Kidney (tissue), 13 donors: ENCODE measurements at regions not wholly inside any gene's neighbourhood (a gene's known extent, or its start where the extent isn't known, plus 50 kb on each side); places are given as distances from the start of the nearest gene placed in this dataset.

ENCODE experiments used
- DNase-seq, 5 donors: peaks; one replicate each; pipeline ENCODE4 v3.0.0-alpha.2; 2013 to 2020
- FAIRE-seq: peaks from 2 replicates; lab custom pipeline; 2012; peaks lifted over from hg19 to GRCh38; lab: Jason Lieb, UNC
- H3K27ac ChIP-seq, 2 donors: one replicate each; pipeline ENCODE4 v1.7.0; 2013; ENCODE audit warnings: low read depth in 2 of 2, low read length in 2 of 2, inconsistent platforms in 1 of 2
- H3K27me3 ChIP-seq: one replicate; pipeline ENCODE4 v1.7.1; 2013; ENCODE audit warnings: low read length, inconsistent platforms; ENCODE audit not compliant: control insufficient read depth, insufficient read depth
- H3K36me3 ChIP-seq, 3 donors: one replicate each; pipeline versions ENCODE4 v1.7.0 to v1.7.1; 2013; ENCODE audit warnings: low read length in 3 of 3, control low read depth in 1 of 3, inconsistent platforms in 1 of 3; ENCODE audit not compliant: insufficient read depth in 3 of 3, control insufficient read depth in 2 of 3
- H3K4me1 ChIP-seq, 3 donors: one replicate each; pipeline versions ENCODE4 v1.7.0 to v1.7.1; 2013; ENCODE audit warnings: low read length in 3 of 3, inconsistent platforms in 1 of 3, low read depth in 1 of 3; ENCODE audit not compliant: control insufficient read depth in 2 of 3, insufficient read depth in 2 of 3
- H3K4me3 ChIP-seq, 3 donors: one replicate each; pipeline versions ENCODE4 v1.7.0 to v1.8.1; 2013; ENCODE audit warnings: low read length in 3 of 3, control low read depth in 1 of 3, inconsistent platforms in 1 of 3
- H3K9ac ChIP-seq, 3 donors: one replicate each; pipeline versions ENCODE4 v1.7.0 to v1.7.1; 2013; ENCODE audit warnings: low read length in 3 of 3, control low read depth in 1 of 3, inconsistent platforms in 1 of 3
- H3K9me3 ChIP-seq, 3 donors: one replicate each; pipeline versions ENCODE4 v1.7.0 to v1.7.1; 2013; ENCODE audit warnings: low read length in 3 of 3, control low read depth in 1 of 3, inconsistent platforms in 1 of 3; ENCODE audit not compliant: control insufficient read depth in 2 of 3, insufficient read depth in 1 of 3
- intact Hi-C: fragments of 100-400 bp; cut with DNase I; formaldehyde crosslinking; loops from one replicate; pipeline ENCODE4 v1.11.1; 2022
- TF ChIP-seq, protein P1 (sequence below): IDR thresholded peaks from 3 replicates; pipeline ENCODE4 v1.5.1; 2012; ENCODE audit warnings: mild to moderate bottlenecking, moderate library complexity, borderline replicate concordance; ENCODE audit not compliant: insufficient read depth; ENCODE audit errors: extremely low read depth
- donor health status: control.
- donor health status: control.
- donor health status: control.
- donor health status: control.
- donor health status: control.
- donor health status: DM: yes; HTN: yes; CAD: no.
- donor health status: Normal renal cell carcinoma (clear cell type).

DNA sequence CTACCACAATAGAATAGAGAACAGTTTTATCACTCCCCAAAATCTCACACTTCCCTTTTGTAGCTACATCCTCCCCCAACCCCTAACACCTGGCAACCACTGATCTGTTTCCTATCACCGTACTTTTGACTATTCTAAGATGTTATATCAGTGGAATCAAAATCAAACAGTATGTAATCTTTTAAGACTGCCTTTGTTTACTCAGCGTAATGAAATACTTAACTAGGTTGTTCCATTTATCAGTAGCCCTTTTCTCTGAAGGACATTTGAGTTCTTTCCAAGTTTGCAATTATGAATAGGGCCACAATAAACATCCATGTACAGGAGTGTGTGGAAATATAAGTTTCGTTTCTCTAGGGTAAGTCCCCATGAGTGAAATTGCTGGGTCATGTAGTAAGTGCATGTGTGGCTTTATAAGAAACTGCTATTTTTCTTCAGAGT is 372.3 kb downstream of the SV2B start:
- no peaks in the 10 kb centered on the region for H3K4me1 ChIP-seq
- TF ChIP-seq, protein P1, sequence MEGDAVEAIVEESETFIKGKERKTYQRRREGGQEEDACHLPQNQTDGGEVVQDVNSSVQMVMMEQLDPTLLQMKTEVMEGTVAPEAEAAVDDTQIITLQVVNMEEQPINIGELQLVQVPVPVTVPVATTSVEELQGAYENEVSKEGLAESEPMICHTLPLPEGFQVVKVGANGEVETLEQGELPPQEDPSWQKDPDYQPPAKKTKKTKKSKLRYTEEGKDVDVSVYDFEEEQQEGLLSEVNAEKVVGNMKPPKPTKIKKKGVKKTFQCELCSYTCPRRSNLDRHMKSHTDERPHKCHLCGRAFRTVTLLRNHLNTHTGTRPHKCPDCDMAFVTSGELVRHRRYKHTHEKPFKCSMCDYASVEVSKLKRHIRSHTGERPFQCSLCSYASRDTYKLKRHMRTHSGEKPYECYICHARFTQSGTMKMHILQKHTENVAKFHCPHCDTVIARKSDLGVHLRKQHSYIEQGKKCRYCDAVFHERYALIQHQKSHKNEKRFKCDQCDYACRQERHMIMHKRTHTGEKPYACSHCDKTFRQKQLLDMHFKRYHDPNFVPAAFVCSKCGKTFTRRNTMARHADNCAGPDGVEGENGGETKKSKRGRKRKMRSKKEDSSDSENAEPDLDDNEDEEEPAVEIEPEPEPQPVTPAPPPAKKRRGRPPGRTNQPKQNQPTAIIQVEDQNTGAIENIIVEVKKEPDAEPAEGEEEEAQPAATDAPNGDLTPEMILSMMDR = no peak
- H3K4me3 ChIP-seq = no peak overlapping the region
- H3K9me3 ChIP-seq = no peaks in the 10 kb centered on the region
- H3K36me3 ChIP-seq = no peaks in the 10 kb centered on the region
- H3K9ac ChIP-seq = no peak overlapping the region
- intact Hi-C loops = no loop called here
- H3K27me3 ChIP-seq = no peaks in the 10 kb centered on the region
- no peak for DNase-seq
- no peak for FAIRE-seq
- no peak overlapping the region for H3K27ac ChIP-seq

DNA sequence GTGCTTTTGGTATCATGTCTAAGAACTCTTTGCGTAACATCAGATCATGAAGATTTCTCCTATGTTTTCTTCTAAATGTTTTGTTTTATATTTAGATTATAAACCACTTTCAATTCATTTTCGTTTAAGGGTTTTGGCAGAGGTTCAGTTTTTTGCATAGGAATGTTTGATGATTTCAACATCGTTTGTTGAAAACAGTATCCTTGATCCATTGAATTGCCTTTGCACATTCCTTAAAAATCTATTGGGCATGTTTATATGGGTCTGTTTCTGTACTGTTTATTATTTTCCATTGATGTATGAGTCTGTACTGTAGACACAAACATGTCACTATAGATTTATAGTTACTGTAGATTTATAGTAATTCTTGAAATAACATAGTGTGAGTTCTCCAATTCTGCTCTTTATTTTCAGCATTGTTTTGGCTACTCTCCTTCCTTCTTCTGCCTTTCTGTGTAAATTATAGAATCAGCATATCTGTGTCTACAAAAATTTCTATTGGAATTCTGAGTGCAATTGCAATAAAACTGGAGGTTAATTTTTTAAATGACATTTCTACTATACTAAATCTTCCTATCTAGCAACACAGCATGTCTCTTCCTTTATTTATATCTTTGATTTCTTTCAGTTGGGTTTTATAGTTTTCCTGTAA is 374.0 kb downstream of the SV2B start:
- FAIRE-seq (no peak), DNase-seq (no peak)
- no peaks in the 10 kb centered on the region for H3K9me3 ChIP-seq
- H3K4me3 ChIP-seq = no peak overlapping the region
- intact Hi-C loops = no loop called here
- H3K36me3 ChIP-seq = no peaks in the 10 kb centered on the region
- H3K27ac ChIP-seq = no peak overlapping the region
- no peak overlapping the region for H3K9ac ChIP-seq
- H3K27me3 ChIP-seq = no peaks in the 10 kb centered on the region
- H3K4me1 ChIP-seq = no peaks in the 10 kb centered on the region
- TF ChIP-seq, protein P1 = no peak

DNA sequence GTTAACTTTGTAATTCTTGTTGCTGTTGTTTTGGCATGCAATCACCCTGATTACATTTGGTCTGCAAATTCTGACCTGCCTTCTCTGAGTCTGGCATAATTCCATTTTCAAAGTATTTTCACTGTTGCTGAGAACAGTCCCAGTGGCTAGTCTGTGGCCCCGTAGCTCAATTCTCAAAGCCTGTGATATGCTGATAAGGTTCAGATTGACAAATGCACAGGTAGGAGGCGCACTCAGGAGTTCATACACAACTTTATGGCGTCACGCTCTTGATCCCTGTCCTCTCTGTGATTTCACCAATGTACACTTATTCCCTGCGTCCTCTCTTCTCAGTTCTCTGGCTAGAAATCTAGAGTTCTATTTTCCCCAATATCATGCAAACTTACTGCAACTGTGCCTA is 376.6 kb upstream of the SLCO3A1 start:
- TF ChIP-seq, protein P1 = no peak
- intact Hi-C loops = no loop called here
- H3K27me3 ChIP-seq = no peaks in the 10 kb centered on the region
- H3K27ac ChIP-seq = no peak overlapping the region
- H3K9me3 ChIP-seq = no peaks in the 10 kb centered on the region
- H3K9ac ChIP-seq = no peak overlapping the region
- no peak overlapping the region for H3K4me3 ChIP-seq
- FAIRE-seq (no peak), DNase-seq (no peak)
- H3K36me3 ChIP-seq = no peaks in the 10 kb centered on the region
- no peaks in the 10 kb centered on the region for H3K4me1 ChIP-seq
